AG04449 (cell line): ENCODE measurements at regions not wholly inside any gene's neighbourhood (a gene's known extent, or its start where the extent isn't known, plus 50 kb on each side); places are given as distances from the start of the nearest gene placed in this dataset.

Experiments used
- CTCF ChIA-PET: fragments of 350-600 bp; formaldehyde crosslinking; extraction: SDS; loops from one replicate; lab custom pipeline; 2021; ENCODE audit warnings: antibody characterized with exemption; lab: Yijun Ruan, JAX
- POLR2A ChIA-PET: fragments of 400-600, 350-600 bp; formaldehyde crosslinking; extraction: SDS; loops from one replicate; lab custom pipeline; 2020; ENCODE audit warnings: antibody characterized with exemption, inconsistent platforms; lab: Yijun Ruan, JAX
- DNase-seq: peaks from one replicate; pipeline ENCODE4 v3.0.0-alpha.2; 2010; ENCODE audit warnings: low read depth, low spot score
- H3K4me3 ChIP-seq: 2 replicates; pipeline ENCODE4 v1.5.1; 2011; ENCODE audit warnings: low read depth, mild to moderate bottlenecking, control low read depth, low read length
- CTCF ChIP-seq: IDR thresholded peaks from one replicate; pipeline ENCODE4 v1.5.1; 2011; ENCODE audit warnings: mild to moderate bottlenecking, moderate library complexity, low read length, control low read depth, inconsistent platforms; ENCODE audit not compliant: insufficient read depth; ENCODE audit errors: missing control alignments

DNA sequence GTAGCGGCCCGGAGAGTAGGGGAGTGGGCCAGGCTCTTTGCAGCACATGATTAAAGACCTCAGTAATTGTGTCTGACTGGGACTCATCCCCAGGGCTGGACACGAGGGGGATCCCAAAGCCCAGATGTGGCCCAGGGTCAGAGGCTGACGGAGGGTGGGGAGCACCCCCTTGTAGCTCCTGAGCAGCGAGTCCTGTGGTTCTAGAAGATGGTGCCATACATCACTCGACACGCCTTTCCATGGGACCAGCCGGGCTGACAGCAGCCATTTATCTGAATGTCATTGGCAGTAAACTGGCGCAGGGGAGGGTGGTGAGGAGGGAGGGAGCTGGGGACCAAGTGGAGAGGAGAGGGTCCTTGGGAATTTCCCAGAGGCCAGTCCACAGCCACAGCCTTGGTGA, 65.1 kb upstream of the FAM222A start:
- H3K4me3 ChIP-seq: no peak overlapping the region
- ChIA-PET POLR2A (no interaction called here), CTCF (interaction anchor here (1.4 kb wide), 1 partner anchor 51 kb away, joined by 4 read pairs; no protein-coding TSS in a partner anchor)
- TF ChIP-seq CTCF: no peak
- DNase-seq: no peak

DNA sequence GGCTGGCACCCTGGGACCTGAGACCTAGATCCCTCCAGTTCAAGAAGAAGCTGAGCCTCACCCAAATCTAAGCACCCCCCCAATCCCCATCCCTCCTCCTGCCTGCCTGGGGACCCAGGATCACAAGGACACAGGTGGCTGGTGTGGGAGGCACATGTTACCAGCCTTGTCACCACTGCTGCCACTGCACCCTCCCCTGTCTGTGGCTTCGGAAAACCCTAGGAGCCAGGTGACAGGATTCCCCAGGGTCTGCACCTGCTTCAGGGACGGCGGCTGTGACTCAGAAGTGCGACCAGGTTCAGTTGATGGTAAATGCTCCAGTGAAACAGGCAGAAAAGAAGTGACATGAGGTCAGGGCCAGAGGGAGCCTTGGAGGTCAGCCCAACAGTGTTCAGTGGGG, 62.8 kb upstream of the FAM222A start:
- no peak for TF ChIP-seq CTCF
- DNase-seq: no peak
- ChIA-PET POLR2A (no interaction called here), CTCF (no interaction called here)
- H3K4me3 ChIP-seq: no peak overlapping the region

GRCh38 chr12:109651596-109651995, 62.0 kb upstream of the FAM222A start:
- TF ChIP-seq CTCF: no peak
- CTCF ChIA-PET: no interaction called here
- no peak overlapping the region for H3K4me3 ChIP-seq
- POLR2A ChIA-PET: no interaction called here
- DNase-seq: no peak

DNA sequence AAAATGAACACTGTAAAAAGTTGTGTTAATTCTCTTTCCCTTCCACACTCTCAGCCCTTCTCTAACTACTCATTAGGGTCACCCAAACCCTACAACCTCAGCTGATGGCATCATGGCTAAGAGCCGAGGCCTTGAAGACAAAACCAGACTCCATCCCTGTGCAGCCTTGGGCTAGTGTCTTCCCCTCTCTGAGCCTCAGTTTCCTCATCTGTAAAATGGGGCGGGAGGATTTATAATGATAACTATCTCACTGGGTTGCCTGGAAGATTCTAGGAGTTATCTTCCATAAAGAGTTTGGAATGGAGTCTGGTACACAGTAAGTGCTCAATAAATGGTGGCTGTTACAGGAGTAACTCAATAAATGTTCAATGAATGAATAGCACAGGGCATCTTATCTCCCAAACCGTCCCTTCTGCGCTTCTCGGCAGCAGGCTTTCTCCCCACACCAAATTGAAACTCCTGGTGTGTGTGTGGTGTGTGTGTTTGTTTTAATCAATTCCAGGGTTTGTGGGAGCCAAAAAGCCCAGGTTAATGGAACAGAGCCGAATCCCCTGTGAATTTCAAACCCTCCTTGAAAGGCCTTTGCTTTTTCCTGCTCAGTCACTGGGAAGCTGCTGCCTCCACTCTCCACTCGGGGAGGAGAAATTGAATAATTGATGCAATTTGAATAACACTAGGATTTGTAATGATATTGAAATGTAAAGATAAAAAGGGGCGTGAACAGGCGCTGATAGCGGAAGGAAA, 61.2 kb upstream of the FAM222A start:
- CTCF ChIA-PET: no interaction called here
- POLR2A ChIA-PET: no interaction called here
- H3K4me3 ChIP-seq: no peak overlapping the region
- no peak for TF ChIP-seq CTCF
- DNase-seq: no peak

DNA sequence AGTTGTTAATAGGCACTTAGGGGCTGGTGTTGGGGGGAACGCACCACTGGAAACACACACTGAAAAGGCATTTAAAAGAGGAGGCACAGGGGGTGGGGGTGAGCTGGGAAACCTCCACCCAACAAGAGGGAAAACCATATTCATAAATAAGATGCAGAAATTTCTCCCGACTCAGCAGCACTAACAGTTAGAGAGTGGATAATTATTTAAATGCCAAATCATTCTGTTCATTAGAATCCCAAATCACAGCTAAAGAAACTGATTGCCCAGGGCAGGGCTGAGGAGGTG, 60.7 kb upstream of the FAM222A start:
- H3K4me3 ChIP-seq: no peak overlapping the region
- ChIA-PET POLR2A (no interaction called here), CTCF (no interaction called here)
- no peak for TF ChIP-seq CTCF
- DNase-seq: no peak

DNA sequence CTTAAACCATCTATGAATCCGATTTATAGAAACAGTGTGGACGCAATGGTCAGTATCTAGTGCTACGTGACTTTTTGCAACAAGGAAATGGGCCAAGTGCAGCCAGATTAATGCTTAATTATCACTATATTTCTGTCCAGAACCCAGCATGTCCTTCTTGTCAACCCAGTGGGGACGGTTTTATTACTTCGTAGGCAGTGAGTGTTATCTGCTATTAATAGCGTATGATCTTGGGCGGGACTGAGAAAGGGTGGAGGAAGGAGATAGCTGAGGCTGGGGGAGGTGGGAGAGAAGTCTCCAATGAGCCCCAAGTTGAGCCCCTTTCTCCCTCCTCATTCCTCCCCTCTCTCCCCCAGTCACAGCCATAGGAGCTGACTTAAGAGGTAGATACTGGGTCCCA, 59.7 kb upstream of the FAM222A start:
- no peak for TF ChIP-seq CTCF
- ChIA-PET POLR2A (no interaction called here), CTCF (no interaction called here)
- DNase-seq: no peak
- H3K4me3 ChIP-seq: no peak overlapping the region
